NCI-H526 (cell line): ENCODE measurements at regions not wholly inside any gene's neighbourhood (a gene's known extent, or its start where the extent isn't known, plus 50 kb on each side); places are given as distances from the start of the nearest gene placed in this dataset.
A peak's percentile ranks its signal among the peaks of the same experiment; 100 is the strongest.

Experiments used
- DNase-seq, 2 experiments: peaks; one replicate each; lab custom pipeline; 2025; lab: John Stamatoyannopoulos, UW

DNA sequence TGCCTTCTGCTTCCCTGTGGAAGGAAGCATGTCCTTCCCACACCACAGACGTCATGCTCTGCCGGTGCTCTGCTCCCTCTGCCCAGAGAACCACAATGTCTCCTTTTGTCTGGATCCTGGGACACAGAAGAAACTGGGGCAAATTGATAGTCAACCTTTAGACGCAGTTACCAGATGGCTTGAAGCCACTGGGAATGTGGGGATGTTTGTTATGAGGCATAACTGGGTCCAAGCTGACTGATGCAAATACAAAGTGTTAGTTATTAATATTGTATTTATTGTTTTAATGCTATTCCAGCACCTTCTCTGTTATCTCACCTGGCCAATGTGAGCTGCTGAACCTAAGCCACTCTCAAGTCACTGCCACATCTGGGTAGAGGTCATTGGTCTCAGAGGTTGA is 322.2 kb downstream of the SHANK2 start:
- no peak for DNase-seq

DNA sequence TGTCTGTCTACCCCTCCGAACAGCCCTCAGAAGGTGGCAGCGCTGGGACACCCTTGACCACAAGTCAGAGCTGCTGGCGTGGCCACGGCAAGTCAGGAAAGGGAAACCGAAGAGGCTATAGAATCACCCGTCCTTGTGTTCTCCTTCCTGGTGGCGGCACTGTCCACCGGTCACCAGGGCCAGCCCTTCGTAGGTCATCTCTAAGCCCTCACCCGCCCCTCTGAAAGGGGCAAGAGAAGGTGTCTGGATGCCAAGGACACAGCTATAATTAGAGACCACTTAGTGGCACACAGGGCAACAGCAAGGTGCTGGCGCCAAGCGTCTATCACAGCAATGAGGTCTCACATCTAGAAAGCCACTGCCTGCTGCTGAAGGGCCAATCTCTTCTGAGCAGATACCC is 320.9 kb downstream of the SHANK2 start:
- DNase-seq, result no peak

DNA sequence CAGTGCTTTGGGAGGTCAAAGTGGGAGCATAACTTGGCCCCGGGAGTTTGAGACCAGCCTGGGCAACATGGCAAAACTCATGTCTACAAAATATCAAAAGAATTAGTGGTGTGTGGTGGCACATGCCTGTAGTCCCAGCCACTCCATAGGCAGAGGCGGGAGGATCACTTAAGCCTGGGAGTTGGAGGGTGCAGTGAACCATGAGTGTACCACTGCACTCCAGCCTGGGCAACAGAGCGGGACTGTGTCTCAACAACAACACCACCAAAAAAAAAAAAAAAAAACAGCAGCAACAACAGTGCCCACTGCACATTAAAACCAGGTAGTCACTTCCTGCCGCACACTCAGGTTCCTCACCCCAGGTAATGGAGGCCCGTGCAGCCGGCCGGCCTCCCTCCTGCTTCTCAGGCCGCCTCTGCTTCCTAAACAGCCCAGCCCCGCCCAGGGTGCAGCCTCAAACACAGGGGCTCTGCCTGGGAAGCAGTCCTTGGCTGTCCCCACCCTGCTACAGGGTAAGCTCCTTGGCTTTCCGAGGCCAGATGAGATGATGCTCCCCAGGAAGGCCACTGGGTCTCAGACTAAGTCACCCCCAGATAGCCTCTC is 318.3 kb downstream of the SHANK2 start:
- DNase-seq, result no peak

DNA sequence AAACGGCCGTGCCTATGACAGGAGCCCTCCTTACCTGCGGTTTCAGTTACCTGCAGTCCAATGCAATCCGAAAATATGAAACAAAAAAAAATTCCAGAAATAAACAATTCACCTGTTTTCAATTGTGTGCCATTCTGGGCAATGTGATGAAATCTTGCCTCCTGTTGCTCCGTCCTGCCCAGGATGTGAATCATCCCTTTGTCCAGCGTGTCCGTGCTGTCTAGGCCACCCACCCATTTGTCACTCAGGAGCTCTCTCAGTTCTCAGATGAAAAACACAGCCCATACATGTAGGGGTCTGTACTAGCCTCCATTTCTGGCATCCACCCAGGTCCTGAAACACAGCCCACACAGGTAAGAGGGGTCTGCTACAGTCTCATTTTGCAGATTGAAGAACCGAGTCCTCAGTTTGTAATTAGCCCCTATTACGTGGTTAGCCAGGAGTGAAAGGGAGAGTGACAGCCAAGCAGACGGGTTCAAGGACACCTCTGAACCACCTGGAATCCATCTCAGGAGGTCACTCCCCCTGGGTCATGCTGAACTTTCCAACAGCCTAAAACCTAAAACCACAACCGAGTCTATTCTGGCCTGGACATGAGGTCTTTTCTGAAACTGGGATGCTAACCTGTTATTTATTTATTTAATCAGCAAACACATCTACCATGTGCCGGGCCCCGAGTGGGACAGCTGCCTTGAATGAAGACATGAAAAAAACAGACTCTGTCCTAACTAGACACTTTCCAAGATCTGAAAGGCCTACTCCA is 317.2 kb downstream of the SHANK2 start:
- no peak for DNase-seq

DNA sequence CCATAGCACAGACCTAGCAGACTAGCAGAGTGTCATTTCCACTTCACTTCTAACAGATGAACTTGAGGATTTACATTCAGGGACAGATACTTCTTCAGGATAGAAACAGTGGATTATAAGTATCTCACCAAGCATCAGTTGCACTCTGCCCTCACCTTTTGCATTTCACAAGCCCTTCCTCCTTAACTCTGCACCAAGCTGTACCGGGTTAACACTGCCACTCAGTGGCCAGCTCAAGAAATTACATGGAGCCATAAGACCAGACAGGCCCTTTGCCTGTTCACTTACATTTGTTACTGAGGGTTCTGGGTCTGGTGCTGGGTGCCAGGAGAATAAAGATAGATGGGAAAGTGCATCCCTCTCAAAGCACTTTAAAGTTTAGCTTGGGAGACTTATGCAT is 309.8 kb downstream of the SHANK2 start:
- DNase-seq, result peak; percentile 17 to 22

DNA sequence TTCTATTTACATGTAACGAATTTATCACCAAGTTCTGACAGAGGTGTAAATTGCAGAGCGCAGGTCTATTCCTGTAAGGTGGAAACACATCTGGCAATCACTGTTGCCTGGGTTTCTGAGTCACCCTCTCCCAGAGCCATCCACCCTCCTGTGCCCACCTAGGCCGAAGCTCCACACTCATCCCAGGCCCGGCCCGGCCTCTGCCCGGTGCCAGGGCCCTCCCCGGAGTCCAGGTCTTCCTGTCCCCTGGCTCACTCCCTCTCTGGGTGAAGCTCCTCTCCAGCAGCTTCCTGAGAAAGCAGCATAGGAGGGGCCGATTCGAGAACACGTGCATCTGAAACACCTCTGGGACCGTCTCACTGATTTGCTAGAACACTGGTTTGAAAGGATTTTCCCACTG is 308.2 kb downstream of the SHANK2 start:
- DNase-seq, result no peak

DNA sequence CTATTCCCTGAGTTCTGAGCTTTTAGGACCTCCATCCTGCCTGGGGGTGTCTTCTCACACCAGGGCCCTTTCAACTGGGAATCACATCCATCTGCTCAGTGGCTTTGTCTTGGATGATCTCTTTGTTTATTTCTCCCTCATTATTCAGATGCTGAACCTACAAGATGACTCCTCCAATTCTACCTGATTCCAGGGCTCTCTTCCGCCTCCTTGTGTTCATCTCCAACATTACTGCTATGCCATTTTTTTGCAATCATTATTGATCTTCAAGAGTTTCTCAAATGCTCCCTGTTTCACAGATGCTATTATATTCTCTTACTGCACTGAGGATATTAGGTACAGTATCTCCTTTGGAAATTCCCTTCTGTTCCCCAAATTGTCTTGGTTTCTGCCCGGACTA is 307.7 kb downstream of the SHANK2 start:
- DNase-seq, result peak in 1 of 2 experiments; percentile 29

DNA sequence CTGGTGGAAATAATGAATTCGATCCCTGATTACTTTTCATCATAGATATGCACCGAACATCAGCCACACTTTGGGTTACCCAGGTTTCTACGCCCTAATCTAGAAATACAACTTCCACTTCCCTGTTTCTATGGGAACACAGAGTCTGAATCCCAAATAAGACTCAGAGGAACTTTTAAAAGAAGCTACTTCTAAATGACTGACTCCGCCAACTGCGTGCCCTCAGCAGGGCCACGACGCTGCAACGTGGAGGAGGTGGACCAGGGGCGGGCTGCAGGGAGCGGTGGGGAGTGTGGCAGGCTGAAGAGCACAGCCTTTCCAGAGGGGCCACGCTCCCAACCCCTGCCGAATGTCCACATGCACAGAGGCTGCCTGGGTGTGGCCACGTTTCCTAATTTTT is 304.0 kb downstream of the SHANK2 start:
- no peak for DNase-seq

DNA sequence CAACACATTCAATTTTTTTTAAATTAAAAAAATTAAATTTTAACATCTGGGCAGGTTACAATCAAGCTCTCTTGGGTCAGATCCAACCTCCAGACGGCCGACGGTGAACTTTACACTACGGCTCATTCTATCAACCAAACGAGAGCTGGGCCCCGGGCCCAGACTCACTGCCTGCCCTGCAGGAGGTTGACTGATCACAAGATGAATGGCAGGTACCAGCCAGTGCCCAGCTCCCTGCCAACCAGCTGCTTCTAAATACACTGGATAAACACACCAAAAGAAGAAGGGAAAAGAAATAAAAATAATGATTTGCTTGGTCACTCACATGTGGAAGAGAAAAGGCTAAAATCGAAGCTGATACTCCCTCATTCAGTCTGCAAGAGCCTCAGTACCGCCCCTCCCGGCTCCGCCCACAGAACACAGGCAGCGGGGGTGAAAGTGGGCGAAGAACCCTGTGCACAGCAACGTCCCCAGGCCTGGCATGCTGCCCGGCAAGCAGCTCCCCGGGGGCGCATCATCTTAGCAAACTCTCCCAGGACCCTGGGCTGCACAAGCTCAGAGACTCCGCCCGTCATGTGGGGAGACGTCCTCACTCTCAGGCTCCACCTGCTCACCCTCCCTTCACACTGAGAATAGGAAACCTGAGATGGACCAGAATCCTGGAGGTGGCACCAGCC is 303.4 kb downstream of the SHANK2 start:
- DNase-seq, result peak; percentile 70 to 82

DNA sequence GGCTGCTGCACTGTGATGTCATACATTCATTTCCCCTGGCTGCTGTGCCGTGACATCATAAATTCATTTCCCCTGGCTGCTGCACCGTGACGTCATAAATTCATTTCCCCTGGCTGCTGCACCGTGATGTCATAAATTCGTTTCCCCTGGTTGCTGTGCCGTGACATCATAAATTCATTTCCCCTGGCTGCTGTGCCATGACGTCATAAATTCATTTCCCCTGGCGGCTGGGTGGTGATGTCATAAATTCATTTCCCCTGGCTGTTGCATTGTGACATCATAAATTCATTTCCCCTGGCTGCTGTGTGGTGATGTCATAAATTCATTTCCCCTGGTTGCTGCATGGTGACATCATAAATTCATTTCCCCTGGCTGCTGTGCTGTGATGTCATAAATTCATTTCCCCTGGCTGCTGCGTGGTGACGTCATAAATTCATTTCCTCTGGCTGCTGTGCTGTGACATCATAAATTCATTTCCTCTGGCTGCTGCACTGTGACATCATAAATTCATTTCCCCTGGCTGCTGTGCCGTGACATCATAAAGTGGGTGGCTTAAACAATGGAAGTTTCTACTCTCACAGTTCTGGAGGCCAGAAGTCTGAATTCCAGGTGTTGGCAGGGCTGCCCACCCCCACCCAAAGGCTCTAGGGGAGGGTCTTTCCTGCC is 301.1 kb downstream of the SHANK2 start:
- DNase-seq, result no peak

DNA sequence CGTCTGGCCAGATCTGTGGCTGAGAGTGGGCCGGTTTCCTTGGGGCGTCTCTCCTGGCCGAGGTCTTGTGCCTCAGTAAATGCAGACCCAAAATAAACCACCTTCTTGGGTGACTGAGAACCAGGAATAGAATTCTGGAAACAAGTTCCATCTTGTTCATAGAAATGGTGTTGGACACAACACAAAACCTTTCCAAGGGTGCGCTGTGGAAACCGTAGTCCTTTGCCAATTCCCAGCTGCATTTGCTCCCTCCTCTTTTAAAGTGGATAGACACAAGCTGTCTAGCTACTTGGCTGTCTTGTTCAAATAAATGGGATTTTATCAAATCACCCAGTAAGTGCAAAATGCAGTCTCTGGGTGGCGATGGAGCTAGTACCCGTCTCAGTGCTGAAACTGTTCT is 300.2 kb downstream of the SHANK2 start:
- no peak for DNase-seq

DNA sequence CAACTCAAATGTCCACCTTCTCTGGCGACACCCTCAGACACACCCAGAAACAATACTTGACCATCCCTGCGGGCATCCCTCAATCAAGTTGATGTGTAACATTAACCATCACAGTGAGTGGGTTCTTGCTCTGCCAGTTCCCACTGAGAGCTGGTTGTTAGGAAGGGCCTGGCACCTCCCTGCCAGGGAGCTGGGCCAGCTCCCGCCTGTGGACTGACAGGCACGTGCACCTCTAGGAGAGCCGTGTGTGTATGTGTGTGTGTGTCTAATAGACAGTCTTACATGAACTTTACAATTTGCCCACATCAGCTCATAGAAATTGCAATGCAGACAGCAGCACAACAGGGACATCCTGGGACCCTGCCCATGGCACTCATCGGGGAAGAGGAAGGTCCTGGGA is 298.7 kb downstream of the SHANK2 start:
- DNase-seq, result no peak

DNA sequence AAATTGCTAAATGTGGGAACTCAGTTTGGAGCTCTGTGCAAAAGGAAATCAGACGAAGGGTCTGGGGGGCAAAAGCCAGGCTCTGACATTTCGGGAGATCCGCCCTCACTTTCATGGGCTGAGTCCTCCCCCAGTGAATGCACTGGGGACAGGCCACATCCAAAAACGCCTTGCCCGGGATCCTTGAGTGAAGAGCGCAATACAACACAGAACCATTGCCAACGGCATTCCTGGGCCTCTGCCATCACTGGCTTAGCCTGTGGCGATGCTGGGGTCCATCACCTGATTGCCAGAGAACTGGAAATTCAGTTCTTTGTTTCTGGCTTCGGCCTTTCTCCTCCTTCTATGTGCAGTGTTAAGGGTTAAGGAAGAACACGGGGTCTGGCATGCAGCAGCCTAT is 297.9 kb downstream of the SHANK2 start:
- DNase-seq, result no peak
